ENCODE measurements at regions not wholly inside any gene's neighbourhood (a gene's known extent, or its start where the extent isn't known, plus 50 kb on each side); places are given as distances from the start of the nearest gene placed in this dataset.

GRCh38 chr18:44423814-44424644 is 256.7 kb upstream of the SETBP1 start:
- DNase-seq (ENCODE audit: low spot score) = no peak

- DNase-seq (ENCODE audit: low spot score) = no peak
Observed at GRCh38 chr18:44424645-44425035, 256.0 kb upstream of the SETBP1 start.

- no peak for DNase-seq (ENCODE audit: low spot score)
Observed at GRCh38 chr18:44425161-44425560, 255.5 kb upstream of the SETBP1 start.

- no peak for DNase-seq (ENCODE audit: low spot score)
Observed at GRCh38 chr18:44437603-44438002, 243.1 kb upstream of the SETBP1 start.

- no peak for DNase-seq (ENCODE audit: low spot score)
Observed at GRCh38 chr18:44450226-44450625, 230.5 kb upstream of the SETBP1 start.

- DNase-seq (ENCODE audit: low spot score) = no peak
Observed at GRCh38 chr18:44452346-44452745, 228.3 kb upstream of the SETBP1 start.

- DNase-seq (ENCODE audit: low spot score) = no peak
Observed at GRCh38 chr18:44453505-44453904, 227.2 kb upstream of the SETBP1 start.

GRCh38 chr18:44458777-44459176 is 221.9 kb upstream of the SETBP1 start:
- DNase-seq (ENCODE audit: low spot score) = no peak

GRCh38 chr18:44464398-44465180 is 216.1 kb upstream of the SETBP1 start:
- no peak for DNase-seq (ENCODE audit: low spot score)

GRCh38 chr18:44465381-44465841 is 215.3 kb upstream of the SETBP1 start:
- DNase-seq (ENCODE audit: low spot score) = no peak

GRCh38 chr18:44466997-44467396 is 213.7 kb upstream of the SETBP1 start:
- no peak for DNase-seq (ENCODE audit: low spot score)

- DNase-seq (ENCODE audit: low spot score) = no peak
Observed at GRCh38 chr18:44467718-44468117, 213.0 kb upstream of the SETBP1 start.

GRCh38 chr18:44473394-44474066 is 207.2 kb upstream of the SETBP1 start:
- no peak for DNase-seq (ENCODE audit: low spot score)

- DNase-seq (ENCODE audit: low spot score) = no peak
Observed at GRCh38 chr18:44474067-44474411, 206.6 kb upstream of the SETBP1 start.

- no peak for DNase-seq (ENCODE audit: low spot score)
Observed at GRCh38 chr18:44474591-44474990, 206.1 kb upstream of the SETBP1 start.

- DNase-seq (ENCODE audit: low spot score) = no peak
Observed at GRCh38 chr18:44482761-44483160, 197.9 kb upstream of the SETBP1 start.

GRCh38 chr18:44495151-44495550 is 185.5 kb upstream of the SETBP1 start:
- no peak for DNase-seq (ENCODE audit: low spot score)

- no peak for DNase-seq (ENCODE audit: low spot score)
Observed at GRCh38 chr18:44497311-44497710, 183.4 kb upstream of the SETBP1 start.

GRCh38 chr18:44497757-44498490 is 182.8 kb upstream of the SETBP1 start:
- DNase-seq (ENCODE audit: low spot score) = no peak

- DNase-seq (ENCODE audit: low spot score) = no peak
Observed at GRCh38 chr18:44500808-44501610, 179.7 kb upstream of the SETBP1 start.

- no peak for DNase-seq (ENCODE audit: low spot score)
Observed at GRCh38 chr18:44502221-44502620, 178.5 kb upstream of the SETBP1 start.
